ENCODE measurements at regions not wholly inside any gene's neighbourhood (a gene's known extent, or its start where the extent isn't known, plus 50 kb on each side); places are given as distances from the start of the nearest gene placed in this dataset.

DNA sequence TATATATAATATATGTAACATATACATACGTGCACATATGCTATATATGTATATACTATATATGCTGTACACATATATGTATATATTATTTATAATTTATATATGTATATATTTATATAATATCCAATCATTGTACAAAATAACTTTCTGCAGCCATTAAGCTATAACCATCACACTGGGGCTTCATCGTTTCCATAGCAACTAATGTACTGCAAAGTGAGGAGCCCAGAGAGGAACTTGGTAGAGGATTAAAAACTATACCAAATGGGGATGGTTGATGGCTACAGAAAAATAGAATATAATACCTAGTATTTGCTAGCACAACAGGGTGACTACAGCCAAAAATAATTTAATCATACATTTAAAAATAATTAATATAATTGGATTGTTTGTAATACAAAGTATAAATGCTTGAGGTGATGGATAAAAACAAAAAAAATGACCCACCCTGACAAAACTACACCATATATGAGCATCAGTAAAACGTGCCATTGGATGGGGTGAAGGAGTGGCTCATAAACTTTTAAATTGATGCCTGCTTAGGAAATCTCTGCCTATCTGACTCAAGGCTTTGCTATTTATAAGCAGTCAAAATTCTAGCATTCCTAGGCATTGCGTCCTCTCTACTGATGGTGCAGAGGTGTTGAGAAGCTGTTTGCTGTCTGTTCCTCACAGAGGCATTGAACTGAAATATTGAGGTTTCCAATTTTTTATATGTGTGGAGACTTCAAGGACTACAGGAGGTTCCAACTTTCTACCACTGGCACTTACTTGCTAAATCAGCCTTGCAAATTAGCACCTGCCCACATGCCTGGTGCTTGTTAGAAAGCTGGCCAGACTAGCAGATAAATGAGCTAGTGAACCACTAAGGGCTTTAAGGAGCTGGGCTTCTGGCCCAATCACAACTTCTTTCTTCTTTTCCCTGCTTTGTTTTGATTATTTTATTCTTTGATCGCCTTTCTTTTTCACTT, 190.1 kb downstream of the SCP2D1 start:
- TF ChIP-seq, protein P1, sequence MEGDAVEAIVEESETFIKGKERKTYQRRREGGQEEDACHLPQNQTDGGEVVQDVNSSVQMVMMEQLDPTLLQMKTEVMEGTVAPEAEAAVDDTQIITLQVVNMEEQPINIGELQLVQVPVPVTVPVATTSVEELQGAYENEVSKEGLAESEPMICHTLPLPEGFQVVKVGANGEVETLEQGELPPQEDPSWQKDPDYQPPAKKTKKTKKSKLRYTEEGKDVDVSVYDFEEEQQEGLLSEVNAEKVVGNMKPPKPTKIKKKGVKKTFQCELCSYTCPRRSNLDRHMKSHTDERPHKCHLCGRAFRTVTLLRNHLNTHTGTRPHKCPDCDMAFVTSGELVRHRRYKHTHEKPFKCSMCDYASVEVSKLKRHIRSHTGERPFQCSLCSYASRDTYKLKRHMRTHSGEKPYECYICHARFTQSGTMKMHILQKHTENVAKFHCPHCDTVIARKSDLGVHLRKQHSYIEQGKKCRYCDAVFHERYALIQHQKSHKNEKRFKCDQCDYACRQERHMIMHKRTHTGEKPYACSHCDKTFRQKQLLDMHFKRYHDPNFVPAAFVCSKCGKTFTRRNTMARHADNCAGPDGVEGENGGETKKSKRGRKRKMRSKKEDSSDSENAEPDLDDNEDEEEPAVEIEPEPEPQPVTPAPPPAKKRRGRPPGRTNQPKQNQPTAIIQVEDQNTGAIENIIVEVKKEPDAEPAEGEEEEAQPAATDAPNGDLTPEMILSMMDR (IDR thresholded peaks at IDR 0.05; ENCODE audit: low read depth, low read length): no peak
- TF ChIP-seq POLR2A (IDR thresholded peaks at IDR 0.05; ENCODE audit: extremely low read depth, insufficient read length): no peak

Measured in NB4 (cell line).